Pons (tissue), 1 donor: ENCODE measurements at regions not wholly inside any gene's neighbourhood (a gene's known extent, or its start where the extent isn't known, plus 50 kb on each side); places are given as distances from the start of the nearest gene placed in this dataset.

Source experiments
- DNase-seq: peaks from one replicate; pipeline ENCODE4 v3.0.0-alpha.2; 2016; ENCODE audit warnings: low spot score

DNA sequence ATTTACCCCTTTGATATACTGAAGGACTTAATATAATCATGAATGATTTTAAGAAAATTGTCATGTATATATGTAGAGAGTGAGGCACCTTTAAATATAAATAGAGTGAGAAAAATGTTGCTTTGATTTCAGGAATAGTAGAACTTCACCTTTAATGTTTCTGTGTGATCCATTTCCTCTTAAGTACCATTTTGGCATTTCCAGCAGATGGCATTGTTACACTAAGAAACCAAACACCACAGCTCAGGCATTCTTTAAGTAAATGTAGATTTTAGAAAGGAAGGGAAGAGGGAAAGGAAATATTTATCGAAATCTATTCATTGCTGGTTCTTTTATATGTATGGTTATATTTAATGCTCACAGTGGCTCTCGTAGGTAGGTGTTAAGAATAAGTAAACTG is 556.7 kb upstream of the FBXO33 start:
- peak; percentile 60 for DNase-seq

- DNase-seq: no peak
These were observed 552.1 kb upstream of the FBXO33 start for GRCh38 chr14:39984323-39984722.

GRCh38 chr14:39977198-39977597 is 545.0 kb upstream of the FBXO33 start:
- no peak for DNase-seq

DNA sequence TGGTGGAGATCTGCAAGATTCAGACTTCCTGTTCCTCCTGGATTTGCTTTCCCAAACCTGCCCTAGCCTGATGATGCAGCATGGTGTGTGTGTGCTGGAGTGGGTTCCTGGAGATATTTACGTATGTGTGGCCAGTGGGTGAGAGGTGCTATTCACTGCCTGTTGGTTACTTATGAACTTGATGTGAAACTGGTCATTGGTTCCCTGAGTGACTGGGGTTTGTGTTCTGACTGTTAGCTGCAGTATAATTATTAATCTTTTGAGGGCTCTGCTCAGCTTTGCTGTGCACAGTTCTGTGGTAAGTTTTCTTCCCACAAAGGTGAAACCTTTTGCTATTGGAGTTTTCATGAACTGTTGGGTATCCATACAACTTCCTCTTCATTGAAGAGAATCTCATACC is 541.8 kb upstream of the FBXO33 start:
- no peak for DNase-seq

DNA sequence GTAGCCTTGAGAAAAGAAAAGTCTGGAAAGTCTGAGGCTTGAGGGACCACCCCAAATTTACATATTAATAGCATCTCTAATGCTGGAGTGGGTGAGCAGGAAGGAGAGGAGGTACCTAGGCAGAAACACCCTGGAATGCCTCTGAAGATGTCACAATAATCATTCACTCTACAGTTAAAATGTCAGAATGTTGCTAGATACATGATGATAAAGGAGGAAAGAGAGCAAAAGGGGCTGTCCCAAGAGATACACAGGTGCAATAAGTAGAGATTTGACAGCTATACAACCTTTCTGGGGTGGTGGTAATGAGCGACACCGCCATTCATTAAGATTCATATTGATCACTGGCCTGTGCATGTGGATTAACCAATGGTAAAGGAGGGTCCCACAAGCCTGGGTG is 540.5 kb upstream of the FBXO33 start:
- DNase-seq: no peak

GRCh38 chr14:39967885-39968284 is 535.7 kb upstream of the FBXO33 start:
- DNase-seq: no peak

DNA sequence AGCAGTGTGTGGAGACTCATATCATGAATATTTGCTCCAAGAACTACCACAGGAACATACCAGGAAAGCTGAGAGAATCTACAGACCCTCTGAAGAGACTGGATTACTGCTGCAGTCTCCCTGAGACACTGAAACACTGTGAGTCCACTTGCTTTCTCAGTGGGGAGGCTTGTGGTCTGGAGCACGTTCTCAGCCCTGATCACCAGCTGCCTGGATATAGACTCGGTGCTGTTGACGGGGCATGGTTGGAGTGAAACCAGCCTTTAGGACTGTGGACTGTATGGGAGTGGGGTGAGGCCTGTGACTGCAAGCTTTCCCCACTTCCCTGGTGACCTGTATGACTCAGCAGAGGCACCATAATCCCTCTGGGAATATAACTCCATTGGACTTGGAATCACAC is 525.8 kb upstream of the FBXO33 start:
- DNase-seq: no peak

DNA sequence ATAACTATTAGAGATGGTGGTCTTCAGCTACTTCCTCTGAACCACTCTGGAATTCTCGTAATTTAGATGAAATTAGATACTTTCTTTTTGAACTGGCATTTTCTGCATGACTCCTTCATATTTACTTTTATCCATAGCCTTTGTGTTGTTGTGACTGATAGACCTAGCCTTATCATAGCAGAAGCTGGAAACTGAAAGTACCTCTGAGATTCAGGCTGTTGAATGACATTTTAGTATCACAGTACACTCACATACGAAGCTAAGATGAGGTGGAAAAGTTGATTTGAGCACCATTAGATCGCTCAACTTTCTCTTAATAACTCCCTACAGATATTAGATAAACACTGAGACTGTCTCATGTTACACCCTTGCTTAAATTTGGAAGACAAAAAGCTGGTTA is 525.1 kb upstream of the FBXO33 start:
- DNase-seq: no peak

DNA sequence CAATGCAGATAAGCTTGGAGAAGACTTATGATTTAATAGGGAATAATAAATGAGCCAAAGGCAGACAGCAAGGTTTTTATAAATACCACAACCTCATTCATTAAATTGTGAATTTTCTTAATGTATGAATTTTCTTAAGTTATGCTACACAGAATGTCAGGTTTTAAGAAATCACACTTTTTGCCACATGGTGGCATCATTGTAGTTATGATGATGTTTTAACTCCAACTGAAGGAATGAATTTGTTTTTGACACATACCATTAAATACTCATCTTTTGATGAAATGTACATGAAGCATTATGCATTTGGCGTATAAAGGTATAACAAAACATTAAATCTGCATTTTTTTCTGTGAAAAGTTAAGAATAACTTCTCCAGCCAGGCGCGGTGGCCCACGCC is 524.1 kb upstream of the FBXO33 start:
- no peak for DNase-seq

GRCh38 chr14:39948235-39948634 is 516.0 kb upstream of the FBXO33 start:
- no peak for DNase-seq

DNA sequence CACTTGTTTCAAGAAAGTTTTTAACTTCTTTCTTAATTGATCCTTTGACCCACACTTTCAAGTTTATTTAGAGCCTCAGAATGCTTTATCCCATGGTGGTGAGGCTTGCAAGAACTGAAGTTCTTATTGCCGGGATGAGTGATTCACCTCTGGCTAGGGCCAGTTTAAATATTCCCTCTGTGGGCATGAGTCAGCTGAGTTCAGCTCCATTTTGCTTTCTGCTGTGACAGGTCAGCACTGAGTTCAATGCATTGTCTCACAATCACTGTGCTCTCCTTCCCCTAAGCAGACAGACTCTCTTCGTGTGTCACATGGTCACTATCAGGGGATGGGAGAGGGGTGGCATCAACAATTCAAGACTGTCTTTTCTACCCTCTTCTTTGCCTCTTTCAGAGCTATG is 514.6 kb upstream of the FBXO33 start:
- no peak for DNase-seq

DNA sequence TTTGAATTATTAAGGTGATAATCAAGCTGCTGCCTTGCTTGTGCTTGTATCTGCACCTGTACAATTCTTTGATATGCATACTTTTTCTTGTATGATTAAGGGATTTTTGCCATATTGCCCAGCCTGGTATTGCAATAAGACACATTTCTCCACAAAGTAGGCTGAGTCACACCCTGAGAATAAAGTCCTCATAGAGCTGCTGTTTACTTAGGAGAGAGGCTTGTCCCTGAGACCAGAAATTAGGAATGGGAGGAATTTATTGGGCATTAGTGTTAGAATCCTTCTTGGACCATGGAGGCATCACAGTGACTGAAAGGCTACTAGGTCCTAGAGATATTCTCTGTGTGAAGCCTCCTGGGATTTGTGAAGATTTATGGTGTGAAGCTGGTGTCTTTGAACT is 506.8 kb upstream of the FBXO33 start:
- no peak for DNase-seq

DNA sequence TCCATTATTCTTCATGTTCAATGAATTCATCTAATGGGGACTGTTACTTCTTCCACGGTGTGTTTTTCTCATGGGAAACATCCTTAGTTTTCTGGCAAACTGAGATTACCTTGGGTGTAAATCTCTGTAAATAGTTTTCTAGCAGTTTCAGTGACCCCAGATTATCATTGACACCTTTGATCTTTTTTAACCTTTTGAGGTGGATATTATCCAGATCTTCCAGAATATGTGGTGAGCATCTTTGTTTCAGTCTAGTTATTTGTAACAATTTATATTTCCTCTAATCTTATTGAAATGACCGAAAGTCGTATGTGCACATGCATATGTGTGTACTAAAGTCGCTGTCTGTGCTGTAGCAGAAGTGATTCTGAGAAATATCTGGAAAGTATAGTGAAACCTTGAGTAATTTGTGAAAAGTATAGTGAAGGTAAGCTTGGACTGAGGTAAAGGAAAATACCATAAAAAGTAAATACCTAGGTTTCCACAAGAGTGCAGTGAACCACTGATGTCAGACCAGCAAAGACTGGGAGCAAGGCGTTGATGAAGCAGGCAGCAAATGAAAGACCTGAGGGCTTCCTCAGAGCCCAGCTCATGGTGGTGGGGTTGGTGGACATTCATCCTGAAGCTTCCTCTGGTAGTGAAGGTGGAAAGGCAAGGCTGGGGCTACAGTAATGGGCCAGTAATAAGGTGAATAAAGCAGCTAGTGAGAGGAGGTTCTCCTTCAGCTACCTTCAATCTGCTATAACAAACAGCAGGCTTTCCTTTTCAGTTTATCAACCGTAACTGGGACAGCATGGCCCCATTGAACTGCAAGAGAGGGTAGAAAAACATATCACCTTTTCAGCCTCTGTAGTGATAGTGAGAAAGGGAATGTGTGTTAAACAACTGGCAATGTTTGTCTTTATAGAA is 480.2 kb upstream of the FBXO33 start:
- DNase-seq: no peak

DNA sequence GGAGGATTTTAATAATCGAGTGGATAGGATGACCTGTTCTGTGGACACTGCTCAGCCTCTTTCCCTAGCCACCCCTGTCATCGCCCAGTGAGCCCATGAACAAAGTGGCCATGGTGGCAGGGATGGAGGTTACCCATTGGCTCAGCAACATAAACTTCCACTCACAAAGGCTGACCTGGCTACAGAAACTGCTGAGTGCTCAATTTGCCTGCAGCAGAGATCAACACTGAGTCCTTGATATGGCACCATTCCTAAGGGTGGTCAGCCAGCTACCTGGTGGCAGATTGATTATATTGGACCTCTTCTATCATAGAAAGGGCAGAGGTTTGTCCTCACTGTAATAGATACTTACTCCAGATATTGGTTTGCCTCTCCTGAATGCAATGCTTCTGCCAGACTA is 465.4 kb upstream of the FBXO33 start:
- DNase-seq: no peak

DNA sequence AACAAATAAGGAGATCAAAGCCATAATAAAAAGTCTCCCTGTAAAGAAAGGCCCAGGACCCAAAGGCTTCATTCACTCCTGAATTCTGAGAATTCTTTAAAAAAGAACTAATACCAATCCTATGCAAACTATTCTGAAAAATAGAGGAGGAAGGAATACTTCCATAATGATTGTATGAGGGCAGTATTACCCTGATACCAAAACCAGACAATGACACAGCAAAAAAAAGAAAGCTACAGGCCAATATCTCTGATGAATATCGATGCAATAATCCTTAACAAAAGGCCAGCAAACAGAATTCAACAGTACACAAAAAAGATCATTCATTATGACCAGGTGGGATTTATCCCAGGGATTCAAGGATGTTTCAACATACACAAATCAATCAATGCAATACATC is 457.8 kb upstream of the FBXO33 start:
- no peak for DNase-seq

DNA sequence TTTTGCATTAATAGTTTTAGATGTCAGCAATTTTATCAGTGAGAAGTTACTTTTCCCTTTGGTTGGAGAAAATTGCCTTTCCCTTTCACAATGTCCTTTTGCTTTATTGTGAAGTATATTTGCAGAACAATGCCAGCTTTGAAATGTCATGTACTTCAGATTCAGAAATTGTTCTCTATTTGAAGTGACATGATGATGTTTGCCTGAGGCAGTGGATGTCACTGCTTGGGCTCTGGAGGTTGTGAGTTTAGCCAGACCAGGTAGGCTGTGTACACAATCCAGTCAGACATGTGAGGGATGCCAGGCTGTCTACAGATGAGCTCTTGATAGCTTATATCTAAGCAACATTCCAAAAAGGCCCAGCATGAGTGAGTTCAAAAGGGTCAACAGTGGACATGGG is 451.9 kb upstream of the FBXO33 start:
- no peak for DNase-seq

GRCh38 chr14:39880965-39881364 is 448.7 kb upstream of the FBXO33 start:
- DNase-seq: no peak

GRCh38 chr14:39880106-39880695 is 448.0 kb upstream of the FBXO33 start:
- DNase-seq: no peak

- no peak for DNase-seq
These were observed 445.5 kb upstream of the FBXO33 start for GRCh38 chr14:39877577-39878190.

DNA sequence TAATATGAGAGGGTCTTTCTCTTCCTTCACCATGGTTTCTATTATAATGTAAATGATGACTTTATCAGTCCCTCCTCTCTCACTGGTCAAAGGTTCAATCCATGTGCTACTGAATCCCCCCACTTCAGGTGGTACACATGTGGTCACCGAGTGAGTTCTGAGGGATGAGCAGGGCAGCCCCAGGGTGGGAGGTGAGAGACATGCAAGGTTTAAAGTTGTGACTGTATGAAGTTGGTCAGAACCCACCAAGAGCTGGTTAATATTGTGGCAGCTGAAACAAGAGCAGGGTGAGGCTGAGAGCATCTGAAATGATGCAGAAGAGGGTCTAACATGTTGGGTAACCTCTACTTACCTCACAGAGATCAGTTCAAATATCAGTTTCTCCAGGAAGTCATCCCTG is 444.7 kb upstream of the FBXO33 start:
- DNase-seq: no peak

DNA sequence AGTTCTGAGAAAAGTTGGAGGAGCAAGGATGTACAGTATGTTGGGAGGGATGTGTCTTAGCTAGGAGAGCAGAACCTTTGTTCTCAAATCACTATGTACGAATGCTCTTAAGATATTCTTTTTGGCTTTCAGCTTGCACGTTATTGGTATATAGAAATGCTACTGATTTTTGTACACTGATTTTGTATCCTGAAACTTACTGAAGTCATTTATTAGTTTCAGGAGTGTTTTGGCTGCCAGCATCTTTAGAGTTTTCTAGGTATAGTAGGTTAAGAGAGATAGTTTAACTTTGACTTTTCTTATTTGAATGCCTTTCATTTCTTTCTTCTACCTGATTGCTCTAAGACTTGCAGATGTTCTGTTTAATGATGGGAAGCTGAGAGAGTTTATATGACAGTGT is 442.8 kb upstream of the FBXO33 start:
- DNase-seq: no peak

- no peak for DNase-seq
These were observed 441.6 kb upstream of the FBXO33 start for GRCh38 chr14:39873791-39874190.

GRCh38 chr14:39868949-39869348 is 436.7 kb upstream of the FBXO33 start:
- no peak for DNase-seq
